K562 (cell line): ENCODE measurements at regions not wholly inside any gene's neighbourhood (a gene's known extent, or its start where the extent isn't known, plus 50 kb on each side); places are given as distances from the start of the nearest gene placed in this dataset.
A peak's percentile ranks its signal among the peaks of the same experiment; 100 is the strongest.

Source experiments
- ATF4 ChIP-seq: fragments of 450-650 bp; formaldehyde crosslinking; IDR thresholded peaks from 2 replicates; pipeline ENCODE4 v1.4.0; 2022; ENCODE audit warnings: mild to moderate bottlenecking, moderate library complexity
- CBX3 ChIP-seq, 2 experiments: IDR thresholded peaks; 1 replicate in 1 of 2; 2 replicates in 1 of 2; pipeline ENCODE4 v1.6.1; 2012; ENCODE audit warnings: inconsistent platforms in 2 of 2, low read length in 2 of 2, borderline replicate concordance in 1 of 2, control low read depth in 1 of 2
- CHAMP1 ChIP-seq: fragments of 450-650 bp; IDR thresholded peaks from 2 replicates; pipeline ENCODE4 v1.6.1; 2016; ENCODE audit warnings: mild to moderate bottlenecking
- CTBP1 ChIP-seq: fragments of 450-650 bp; IDR thresholded peaks from 2 replicates; pipeline ENCODE4 v1.6.1; 2016; ENCODE audit warnings: borderline replicate concordance
- DLX4 ChIP-seq: fragments of 250-450 bp; sonication (Bioruptor Pico); IDR thresholded peaks from 2 replicates; pipeline ENCODE4 v1.6.1; 2021; ENCODE audit warnings: mild to moderate bottlenecking
- DPF2 ChIP-seq: fragments of 450-650 bp; IDR thresholded peaks from 2 replicates; pipeline ENCODE4 v1.6.1; 2016
- E2F5 ChIP-seq: sonication (generic); formaldehyde crosslinking; IDR thresholded peaks from 2 replicates; pipeline ENCODE4 v1.8.0; 2022; ENCODE audit warnings: mild to moderate bottlenecking, missing genetic modification reagents
- EHMT2 ChIP-seq: fragments of 450-650 bp; IDR thresholded peaks from 2 replicates; pipeline ENCODE4 v1.6.1; 2018; ENCODE audit warnings: antibody characterized with exemption
- HMGN3 ChIP-seq: IDR thresholded peaks from 2 replicates; pipeline ENCODE4 v1.6.1; 2011; ENCODE audit warnings: borderline replicate concordance, low read depth, mild to moderate bottlenecking, mixed read lengths, low read length; ENCODE audit not compliant: insufficient read length; ENCODE audit errors: extremely low read depth
- MBD2 ChIP-seq: sonication (generic); IDR thresholded peaks from 2 replicates; pipeline ENCODE4 v1.6.1; 2016; ENCODE audit warnings: low read depth, borderline replicate concordance
- MCM7 ChIP-seq, 2 experiments: fragments of 450-650 bp; IDR thresholded peaks; 2 replicates each; pipeline ENCODE4 v1.6.1; 2016 to 2018
- MIER1 ChIP-seq: fragments of 450-650 bp; IDR thresholded peaks from 2 replicates; pipeline ENCODE4 v1.6.1; 2016; ENCODE audit warnings: antibody characterized with exemption, mild to moderate bottlenecking, low read depth
- NUFIP1 ChIP-seq: fragments of 450-650 bp; IDR thresholded peaks from 2 replicates; pipeline ENCODE4 v1.6.1; 2018; ENCODE audit not compliant: partially characterized antibody
- PCBP1 ChIP-seq: fragments of 200-400 bp; formaldehyde crosslinking; IDR thresholded peaks from 2 replicates; pipeline ENCODE4 v1.6.1; 2018; ENCODE audit warnings: mild to moderate bottlenecking, low read depth, low read length; ENCODE audit not compliant: poor library complexity, severe bottlenecking
- PHF8 ChIP-seq: fragments of 200-600 bp; sonication (generic); IDR thresholded peaks from 2 replicates; pipeline ENCODE4 v1.6.1; 2012; ENCODE audit warnings: mixed run types, mild to moderate bottlenecking, inconsistent platforms, low read length, moderate library complexity, borderline replicate concordance
- PKNOX1 ChIP-seq: fragments of 450-650 bp; IDR thresholded peaks from 2 replicates; pipeline ENCODE4 v1.6.1; 2016
- SAFB2 ChIP-seq: fragments of 200-400 bp; formaldehyde crosslinking; IDR thresholded peaks from 2 replicates; pipeline ENCODE4 v1.6.1; 2018; ENCODE audit warnings: borderline replicate concordance, low read length, low read depth, moderate library complexity; ENCODE audit not compliant: severe bottlenecking
- SFPQ ChIP-seq: fragments of 200-400 bp; formaldehyde crosslinking; IDR thresholded peaks from 2 replicates; pipeline ENCODE4 v1.6.1; 2017; ENCODE audit warnings: mild to moderate bottlenecking, low read depth, low read length, moderate library complexity
- SMAD3 ChIP-seq: fragments of 450-650 bp; formaldehyde crosslinking; conservative IDR thresholded peaks from 2 replicates; pipeline ENCODE4 v1.4.0; 2020; ENCODE audit warnings: mild to moderate bottlenecking
- SMARCA4 ChIP-seq: fragments of 450-650 bp; IDR thresholded peaks from 2 replicates; pipeline ENCODE4 v1.6.1; 2016
- ZNF830 ChIP-seq: fragments of 250-450 bp; sonication (Bioruptor Pico); IDR thresholded peaks from 2 replicates; pipeline ENCODE4 v1.5.0; 2021; ENCODE audit warnings: mild to moderate bottlenecking

GRCh38 chr2:64876137-64876647, 113.0 kb upstream of the SLC1A4 start (continued):
- TF ChIP-seq SFPQ: no peak
- no peak for TF ChIP-seq HMGN3
- TF ChIP-seq PKNOX1: peak; percentile 35; the same call in 1 of the 2 replicates
- TF ChIP-seq MCM7 (IDR thresholded peaks at IDR 0.05): no peak
- no peak; the same call in 1 of the 2 replicates for TF ChIP-seq SMARCA4
- no peak for TF ChIP-seq MBD2
- peak; percentile 70; the same call in 1 of the 2 replicates for TF ChIP-seq EHMT2
- TF ChIP-seq DPF2: peak; percentile 59
- TF ChIP-seq SAFB2: no peak
- TF ChIP-seq ATF4: no peak
- TF ChIP-seq CTBP1: peak; percentile 41; the same call in 1 of the 2 replicates
- TF ChIP-seq CHAMP1: no peak
- no peak for TF ChIP-seq DLX4 (CRISPR knock-in tag)
- TF ChIP-seq ZNF830 (CRISPR knock-in tag): no peak
- TF ChIP-seq SMAD3 (CRISPR knock-in tag): no peak
- no peak for TF ChIP-seq MIER1
- no peak for TF ChIP-seq PCBP1
- TF ChIP-seq PHF8: no peak
- TF ChIP-seq CBX3 (IDR thresholded peaks at IDR 0.05; ENCODE audit: borderline replicate concordance in 1 of 2, low read length in 2 of 2): peak in 1 of 2 experiments; percentile 50; a peak in 1 of 3 replicates
- TF ChIP-seq E2F5 (CRISPR knock-in tag): no peak
- TF ChIP-seq NUFIP1: no peak
